ENCODE measurements at regions not wholly inside any gene's neighbourhood (a gene's known extent, or its start where the extent isn't known, plus 50 kb on each side); places are given as distances from the start of the nearest gene placed in this dataset.

GRCh38 chr13:40200273-40200978 is 466.0 kb downstream of the FOXO1 start:
- H3K36me3 ChIP-seq = no peaks in the 10 kb centered on the region
- no peaks in the 10 kb centered on the region for H3K4me1 ChIP-seq
- TF ChIP-seq EP300 (IDR thresholded peaks at IDR 0.05) (no peak), CTCF (IDR thresholded peaks at IDR 0.05) (no peak), POLR2AphosphoS5 (IDR thresholded peaks at IDR 0.05) (no peak), POLR2A (IDR thresholded peaks at IDR 0.05) (no peak)
- H3K4me3 ChIP-seq = no peak overlapping the region
- DNase-seq = no peak
- intact Hi-C loops (cut with DNase I; ENCODE audit: low total_unique reads) = no loop called here
- WGBS, 5 donors = 73 to 96% (median 83%) methylated on average over 2 of the region's 2 CpGs
- H3K9me3 ChIP-seq = peaks cover 0 to 7% (median 0%) of the 10 kb centered on the region in 4 donors
- H3K27ac ChIP-seq = no peak overlapping the region
- H3K27me3 ChIP-seq = no peaks in the 10 kb centered on the region

- intact Hi-C loops (cut with DNase I; ENCODE audit: low total_unique reads) = no loop called here
- no peak overlapping the region for H3K27ac ChIP-seq
- TF ChIP-seq EP300 (IDR thresholded peaks at IDR 0.05) = no peak
- TF ChIP-seq POLR2A (IDR thresholded peaks at IDR 0.05) = no peak
- no peak for TF ChIP-seq CTCF (IDR thresholded peaks at IDR 0.05)
- TF ChIP-seq POLR2AphosphoS5 (IDR thresholded peaks at IDR 0.05) = no peak
- no peaks in the 10 kb centered on the region for H3K27me3 ChIP-seq
- 87 to 97% (median 95%) methylated on average over 1 of the region's 1 CpG for WGBS, 5 donors
- DNase-seq = no peak
- H3K4me3 ChIP-seq = no peak overlapping the region
- no peaks in the 10 kb centered on the region for H3K36me3 ChIP-seq
- peaks cover 0 to 7% (median 0%) of the 10 kb centered on the region in 4 donors for H3K9me3 ChIP-seq
- peaks cover 0 to 14% (median 3%) of the 10 kb centered on the region in 4 donors for H3K4me1 ChIP-seq
Measured at GRCh38 chr13:40204246-40204645, 462.2 kb downstream of the FOXO1 start.

GRCh38 chr13:40205771-40206240 is 460.6 kb downstream of the FOXO1 start:
- no peak for TF ChIP-seq CTCF (IDR thresholded peaks at IDR 0.05)
- TF ChIP-seq POLR2A (IDR thresholded peaks at IDR 0.05) = no peak
- peaks cover 0 to 14% (median 3%) of the 10 kb centered on the region in 4 donors for H3K4me1 ChIP-seq
- no peaks in the 10 kb centered on the region for H3K27me3 ChIP-seq
- H3K4me3 ChIP-seq = no peak overlapping the region
- no peaks in the 10 kb centered on the region for H3K36me3 ChIP-seq
- peaks cover 0 to 7% (median 0%) of the 10 kb centered on the region in 4 donors for H3K9me3 ChIP-seq
- H3K27ac ChIP-seq = peak overlapping the region; percentile 22 to 66 (median 52)
- no peak for DNase-seq
- intact Hi-C loops (cut with DNase I; ENCODE audit: low total_unique reads) = no loop called here
- 77 to 82% (median 79%) methylated on average over 4 of the region's 4 CpGs for WGBS, 5 donors

- H3K9me3 ChIP-seq = peaks cover 0 to 7% (median 0%) of the 10 kb centered on the region in 4 donors
- TF ChIP-seq CTCF (IDR thresholded peaks at IDR 0.05) (no peak), POLR2AphosphoS5 (IDR thresholded peaks at IDR 0.05) (peak in 1 of 3 donors; percentile 38)
- peaks cover 0 to 14% (median 3%) of the 10 kb centered on the region in 4 donors for H3K4me1 ChIP-seq
- intact Hi-C loops (cut with DNase I; ENCODE audit: low total_unique reads) = no loop called here
- H3K36me3 ChIP-seq = no peaks in the 10 kb centered on the region
- H3K4me3 ChIP-seq = no peak overlapping the region
- H3K27me3 ChIP-seq = no peaks in the 10 kb centered on the region
- peak overlapping the region; percentile 52 to 66 (median 56) for H3K27ac ChIP-seq
- peak; percentile 38 to 46 for DNase-seq
- 59 to 66% (median 64%) methylated on average over 6 of the region's 6 CpGs for WGBS, 5 donors
Measured at GRCh38 chr13:40206241-40207000, 460.0 kb downstream of the FOXO1 start.
